HG03575 (cell line): ENCODE measurements at regions not wholly inside any gene's neighbourhood (a gene's known extent, or its start where the extent isn't known, plus 50 kb on each side); places are given as distances from the start of the nearest gene placed in this dataset.
"Not testable (repeated sequence)": the region's sequence is repeated elsewhere in the genome, so short reads cannot be mapped to it uniquely, and the experiment has no call there.

ENCODE experiments used
- ATAC-seq: cut with Tn5 transposase; IDR thresholded peaks from one replicate; pipeline ENCODE4 v1.9.1; 2021; ENCODE audit not compliant: unreplicated experiment, insufficient number of reproducible peaks, low FRiP score; ENCODE audit errors: extremely low read depth

GRCh38 chr2:57050007-57050406, 866.2 kb downstream of the CCDC85A start:
- no peak for ATAC-seq

GRCh38 chr2:57066301-57066700, 882.5 kb downstream of the CCDC85A start:
- ATAC-seq = not testable (repeated sequence)

GRCh38 chr2:57075226-57075625, 891.4 kb downstream of the CCDC85A start:
- ATAC-seq = no peak

- no peak for ATAC-seq
Measured at GRCh38 chr2:57080035-57080434, 896.2 kb downstream of the CCDC85A start.

GRCh38 chr2:57084697-57085281, 901.0 kb downstream of the CCDC85A start:
- ATAC-seq = no peak

GRCh38 chr2:57093020-57093419, 909.2 kb downstream of the CCDC85A start:
- ATAC-seq = no peak

GRCh38 chr2:57097855-57098254, 914.1 kb downstream of the CCDC85A start:
- no peak for ATAC-seq

- no peak for ATAC-seq
Measured at GRCh38 chr2:57100436-57100835, 916.6 kb downstream of the CCDC85A start.

- no peak for ATAC-seq
Measured at GRCh38 chr2:57105694-57106093, 921.9 kb downstream of the CCDC85A start.

GRCh38 chr2:57107353-57107752, 923.6 kb downstream of the CCDC85A start:
- no peak for ATAC-seq

GRCh38 chr2:57111531-57111930, 927.7 kb downstream of the CCDC85A start:
- ATAC-seq = no peak

GRCh38 chr2:57119141-57119540, 927.5 kb upstream of the VRK2 start:
- no peak for ATAC-seq

- no peak for ATAC-seq
Measured at GRCh38 chr2:57126410-57126809, 920.2 kb upstream of the VRK2 start.

- ATAC-seq = no peak
Measured at GRCh38 chr2:57139179-57139578, 907.4 kb upstream of the VRK2 start.

- ATAC-seq = peak; percentile 53
Measured at GRCh38 chr2:57141269-57141668, 905.3 kb upstream of the VRK2 start.

- ATAC-seq = no peak
Measured at GRCh38 chr2:57146951-57147350, 899.7 kb upstream of the VRK2 start.

GRCh38 chr2:57156231-57156924, 890.2 kb upstream of the VRK2 start:
- ATAC-seq = no peak

GRCh38 chr2:57160976-57161375, 885.6 kb upstream of the VRK2 start:
- no peak for ATAC-seq

GRCh38 chr2:57177176-57177575, 869.4 kb upstream of the VRK2 start:
- no peak for ATAC-seq

GRCh38 chr2:57180042-57180567, 866.5 kb upstream of the VRK2 start:
- no peak for ATAC-seq

- ATAC-seq = no peak
Measured at GRCh38 chr2:57180678-57181077, 865.9 kb upstream of the VRK2 start.
